GM19452 (cell line): ENCODE measurements at regions not wholly inside any gene's neighbourhood (a gene's known extent, or its start where the extent isn't known, plus 50 kb on each side); places are given as distances from the start of the nearest gene placed in this dataset.
"Not testable (repeated sequence)": the region's sequence is repeated elsewhere in the genome, so short reads cannot be mapped to it uniquely, and the experiment has no call there.

Experiments used
- ATAC-seq: cut with Tn5 transposase; IDR thresholded peaks from one replicate; pipeline ENCODE4 v1.9.1; 2021; ENCODE audit not compliant: unreplicated experiment

- ATAC-seq = no peak
These were observed 504.5 kb downstream of the XPNPEP1 start for GRCh38 chr10:109418795-109419194.

- ATAC-seq = no peak
These were observed 505.5 kb downstream of the XPNPEP1 start for GRCh38 chr10:109417803-109418202.

GRCh38 chr10:109412353-109412752 is 511.0 kb downstream of the XPNPEP1 start:
- no peak for ATAC-seq

- no peak for ATAC-seq
These were observed 511.4 kb downstream of the XPNPEP1 start for GRCh38 chr10:109411917-109412316.

- no peak for ATAC-seq
These were observed 518.0 kb downstream of the XPNPEP1 start for GRCh38 chr10:109405338-109405737.

GRCh38 chr10:109403551-109403950 is 519.8 kb downstream of the XPNPEP1 start:
- no peak for ATAC-seq

GRCh38 chr10:109393425-109393824 is 529.9 kb downstream of the XPNPEP1 start:
- ATAC-seq = no peak

GRCh38 chr10:109386921-109387320 is 536.4 kb downstream of the XPNPEP1 start:
- ATAC-seq = no peak

- no peak for ATAC-seq
These were observed 537.2 kb downstream of the XPNPEP1 start for GRCh38 chr10:109386101-109386500.

- ATAC-seq = no peak
These were observed 544.1 kb downstream of the XPNPEP1 start for GRCh38 chr10:109379186-109379585.

- no peak for ATAC-seq
These were observed 549.1 kb downstream of the XPNPEP1 start for GRCh38 chr10:109374215-109374614.

- ATAC-seq = no peak
These were observed 564.0 kb downstream of the XPNPEP1 start for GRCh38 chr10:109359316-109359715.

- no peak for ATAC-seq
These were observed 565.0 kb downstream of the XPNPEP1 start for GRCh38 chr10:109358325-109358724.

GRCh38 chr10:109348324-109348723 is 575.0 kb downstream of the XPNPEP1 start:
- no peak for ATAC-seq

GRCh38 chr10:109343293-109343692 is 580.0 kb downstream of the XPNPEP1 start:
- ATAC-seq = no peak

GRCh38 chr10:109341986-109342385 is 581.3 kb downstream of the XPNPEP1 start:
- no peak for ATAC-seq

- ATAC-seq = no peak
These were observed 595.3 kb downstream of the XPNPEP1 start for GRCh38 chr10:109328001-109328400.

- no peak for ATAC-seq
These were observed 596.0 kb downstream of the XPNPEP1 start for GRCh38 chr10:109327266-109327665.

- ATAC-seq = no peak
These were observed 598.6 kb downstream of the XPNPEP1 start for GRCh38 chr10:109324721-109325120.

- ATAC-seq = no peak
These were observed 605.5 kb downstream of the XPNPEP1 start for GRCh38 chr10:109317746-109318366.

- ATAC-seq = not testable (repeated sequence)
These were observed 609.3 kb downstream of the XPNPEP1 start for GRCh38 chr10:109314016-109314415.

- ATAC-seq = not testable (repeated sequence)
These were observed 610.8 kb downstream of the XPNPEP1 start for GRCh38 chr10:109312555-109312954.

GRCh38 chr10:109308971-109309370 is 614.3 kb downstream of the XPNPEP1 start:
- ATAC-seq = no peak
